Neuronal stem cell (in vitro differentiated cells): ENCODE measurements at regions not wholly inside any gene's neighbourhood (a gene's known extent, or its start where the extent isn't known, plus 50 kb on each side); places are given as distances from the start of the nearest gene placed in this dataset.

Experiments used
- DNase-seq: peaks from one replicate; pipeline ENCODE4 v3.0.0-alpha.2; 2013; ENCODE audit warnings: low spot score
- H2AFZ ChIP-seq: one replicate; pipeline ENCODE4 v1.6.1; 2013; ENCODE audit warnings: mild to moderate bottlenecking, low read length, inconsistent platforms
- H2AK5ac ChIP-seq: 2 replicates; pipeline ENCODE4 v1.6.1; 2013; ENCODE audit warnings: low read depth, mild to moderate bottlenecking, inconsistent platforms, low read length, moderate library complexity, mixed read lengths
- H2BK120ac ChIP-seq: 2 replicates; pipeline ENCODE4 v1.6.1; 2013; ENCODE audit warnings: low read depth, mild to moderate bottlenecking, inconsistent platforms, low read length, moderate library complexity, mixed read lengths
- H2BK12ac ChIP-seq: one replicate; pipeline ENCODE4 v1.6.1; 2013; ENCODE audit warnings: low read length, inconsistent platforms
- H2BK15ac ChIP-seq: 2 replicates; pipeline ENCODE4 v1.6.1; 2013; ENCODE audit warnings: mild to moderate bottlenecking, low read length, inconsistent platforms, mixed read lengths
- H2BK5ac ChIP-seq: one replicate; pipeline ENCODE4 v1.6.1; 2013; ENCODE audit warnings: inconsistent platforms, mild to moderate bottlenecking, low read length, moderate library complexity
- H3K14ac ChIP-seq: one replicate; pipeline ENCODE4 v1.6.1; 2013; ENCODE audit warnings: low read length, inconsistent platforms
- H3K18ac ChIP-seq: 2 replicates; pipeline ENCODE4 v1.6.1; 2013; ENCODE audit warnings: low read length, inconsistent platforms
- H3K23ac ChIP-seq: 2 replicates; pipeline ENCODE4 v1.6.1; 2013; ENCODE audit warnings: low read depth, mild to moderate bottlenecking, mixed read lengths, low read length, inconsistent platforms; ENCODE audit not compliant: poor library complexity
- H3K27ac ChIP-seq: replicated peaks from 3 replicates; pipeline ENCODE4 v1.5.1; 2013; ENCODE audit warnings: low read length, inconsistent platforms
- H3K27me3 ChIP-seq, 3 experiments: 2 replicates each; pipeline ENCODE4 v1.6.1; 2013; ENCODE audit warnings: low read length in 3 of 3, mild to moderate bottlenecking in 2 of 3, inconsistent platforms in 1 of 3, low read depth in 1 of 3, mixed read lengths in 1 of 3, moderate library complexity in 1 of 3; ENCODE audit not compliant: control insufficient read depth in 3 of 3, insufficient read depth in 3 of 3
- H3K36me3 ChIP-seq, 2 donors: replicated peaks in 1 of 2; 2 replicates each; pipeline ENCODE4 v1.6.1; 2013; ENCODE audit warnings: low read length in 2 of 2; ENCODE audit not compliant: control insufficient read depth in 2 of 2, insufficient read depth in 2 of 2
- H3K4ac ChIP-seq: 2 replicates; pipeline ENCODE4 v1.6.1; 2013; ENCODE audit warnings: inconsistent platforms, mild to moderate bottlenecking, low read length, moderate library complexity
- H3K4me1 ChIP-seq, 2 donors: 1 replicate in 1 of 2; 2 replicates in 1 of 2; pipeline ENCODE4 v1.6.1; 2013; ENCODE audit warnings: low read length in 2 of 2, low read depth in 1 of 2; ENCODE audit not compliant: control insufficient read depth in 2 of 2, insufficient read depth in 1 of 2
- H3K4me2 ChIP-seq: one replicate; pipeline ENCODE4 v1.6.1; 2013; ENCODE audit warnings: mild to moderate bottlenecking, low read length, inconsistent platforms; ENCODE audit not compliant: insufficient read depth, poor library complexity, severe bottlenecking
- H3K4me3 ChIP-seq, 2 donors: 2 replicates each; pipeline ENCODE4 v1.5.1; 2013; ENCODE audit warnings: low read length in 2 of 2, mild to moderate bottlenecking in 2 of 2, inconsistent platforms in 1 of 2, moderate library complexity in 1 of 2
- H3K79me1 ChIP-seq: one replicate; pipeline ENCODE4 v1.6.1; 2013; ENCODE audit warnings: low read depth, mild to moderate bottlenecking, inconsistent platforms, low read length, moderate library complexity
- H3K9ac ChIP-seq: one replicate; pipeline ENCODE4 v1.6.1; 2013; ENCODE audit warnings: mild to moderate bottlenecking, low read depth, low read length, inconsistent platforms; ENCODE audit not compliant: poor library complexity
- H3K9me3 ChIP-seq, 2 donors: replicated peaks in 1 of 2; 2 replicates each; pipeline versions ENCODE3 to v1.6.1; 2013; ENCODE audit warnings: low read length in 2 of 2, mild to moderate bottlenecking in 2 of 2, inconsistent platforms in 1 of 2, low read depth in 1 of 2, mixed read lengths in 1 of 2, moderate library complexity in 1 of 2; ENCODE audit not compliant: control insufficient read depth in 2 of 2, insufficient read depth in 1 of 2
- H4K8ac ChIP-seq: one replicate; pipeline ENCODE4 v1.6.1; 2013; ENCODE audit warnings: low read depth, mild to moderate bottlenecking, inconsistent platforms, low read length, moderate library complexity
- H4K91ac ChIP-seq: one replicate; pipeline ENCODE4 v1.6.1; 2013; ENCODE audit warnings: low read length, low read depth, mild to moderate bottlenecking, inconsistent platforms; ENCODE audit not compliant: poor library complexity
- WGBS, 2 donors: extraction: QIAGEN DNeasy Blood & Tissue Kit; methylation state at CpG; one replicate each; pipeline ENCODE4 v1.1.7; 2013; ENCODE audit warnings: missing lambda C conversion rate in 2 of 2, mixed read lengths in 1 of 2; ENCODE audit not compliant: insufficient read length in 2 of 2, insufficient replicate concordance in 1 of 2; ENCODE audit errors: extremely low coverage in 2 of 2; 5-methylcytosine and 5-hydroxymethylcytosine counted together

- WGBS, 2 donors = no CpG with 5 or more reads among the region's 5 CpGs
- H3K14ac ChIP-seq = no peak overlapping the region
- no peak overlapping the region for H3K4me2 ChIP-seq
- no peak overlapping the region for H4K91ac ChIP-seq
- no peak overlapping the region for H3K27ac ChIP-seq
- H2BK12ac ChIP-seq = no peak overlapping the region
- no peak overlapping the region for H3K4me3 ChIP-seq
- H3K9me3 ChIP-seq = no peaks in the 10 kb centered on the region
- no peak overlapping the region for H3K23ac ChIP-seq
- no peaks in the 10 kb centered on the region for H3K27me3 ChIP-seq
- no peak overlapping the region for H2AFZ ChIP-seq
- peaks cover 0 to 20% of the 10 kb centered on the region in 2 donors for H3K4me1 ChIP-seq
- no peaks in the 10 kb centered on the region for H3K79me1 ChIP-seq
- H3K36me3 ChIP-seq = no peaks in the 10 kb centered on the region
- H3K18ac ChIP-seq = no peak overlapping the region
- H2BK15ac ChIP-seq = no peak overlapping the region
- H3K4ac ChIP-seq = no peak overlapping the region
- H3K9ac ChIP-seq = no peak overlapping the region
- no peak overlapping the region for H4K8ac ChIP-seq
- no peak overlapping the region for H2BK120ac ChIP-seq
- no peak overlapping the region for H2AK5ac ChIP-seq
- DNase-seq = no peak
- no peak overlapping the region for H2BK5ac ChIP-seq
These were observed 150.6 kb downstream of the LY86 start for GRCh38 chr6:6738922-6739716.

GRCh38 chr6:6740595-6740994 is 152.1 kb downstream of the LY86 start:
- Histone ChIP-seq H3K23ac (no peak overlapping the region), H2AFZ (no peak overlapping the region), H3K79me1 (no peaks in the 10 kb centered on the region), H2AK5ac (no peak overlapping the region), H3K4ac (no peak overlapping the region), H2BK5ac (no peak overlapping the region), H4K91ac (no peak overlapping the region), H3K14ac (no peak overlapping the region), H3K9ac (no peak overlapping the region), H3K27me3 (no peaks in the 10 kb centered on the region), H2BK12ac (no peak overlapping the region), H2BK15ac (no peak overlapping the region), H3K9me3 (no peaks in the 10 kb centered on the region), H3K4me1 (peaks cover 0 to 15% of the 10 kb centered on the region in 2 donors), H3K27ac (no peak overlapping the region), H3K4me3 (no peak overlapping the region), H4K8ac (no peak overlapping the region), H3K18ac (peak overlapping the region; percentile 48), H2BK120ac (no peak overlapping the region), H3K4me2 (no peak overlapping the region), H3K36me3 (no peaks in the 10 kb centered on the region)
- no peak for DNase-seq
- no CpG with 5 or more reads among the region's 7 CpGs for WGBS, 2 donors

GRCh38 chr6:6741264-6741663 is 152.7 kb downstream of the LY86 start:
- H3K27ac ChIP-seq = no peak overlapping the region
- H3K4me3 ChIP-seq = no peak overlapping the region
- H2AK5ac ChIP-seq = no peak overlapping the region
- WGBS, 2 donors = no CpG with 5 or more reads among the region's 4 CpGs
- no peak overlapping the region for H3K9ac ChIP-seq
- H3K9me3 ChIP-seq = no peaks in the 10 kb centered on the region
- no peak overlapping the region for H4K91ac ChIP-seq
- H2BK12ac ChIP-seq = no peak overlapping the region
- H3K23ac ChIP-seq = no peak overlapping the region
- H3K4me2 ChIP-seq = no peak overlapping the region
- no peak overlapping the region for H2BK15ac ChIP-seq
- no peak overlapping the region for H4K8ac ChIP-seq
- H3K27me3 ChIP-seq = no peaks in the 10 kb centered on the region
- no peak overlapping the region for H2BK5ac ChIP-seq
- DNase-seq = no peak
- no peak overlapping the region for H3K14ac ChIP-seq
- no peaks in the 10 kb centered on the region for H3K36me3 ChIP-seq
- H2BK120ac ChIP-seq = no peak overlapping the region
- peaks cover 0 to 15% of the 10 kb centered on the region in 2 donors for H3K4me1 ChIP-seq
- H3K79me1 ChIP-seq = no peaks in the 10 kb centered on the region
- H2AFZ ChIP-seq = no peak overlapping the region
- H3K18ac ChIP-seq = no peak overlapping the region
- no peak overlapping the region for H3K4ac ChIP-seq

- H3K4me1 ChIP-seq = peaks cover 0 to 8% of the 10 kb centered on the region in 2 donors
- no peak overlapping the region for H3K4me2 ChIP-seq
- no peak for DNase-seq
- H3K23ac ChIP-seq = no peak overlapping the region
- no CpG with 5 or more reads among the region's 2 CpGs for WGBS, 2 donors
- no peaks in the 10 kb centered on the region for H3K36me3 ChIP-seq
- H3K27me3 ChIP-seq = no peaks in the 10 kb centered on the region
- no peak overlapping the region for H3K4ac ChIP-seq
- no peaks in the 10 kb centered on the region for H3K79me1 ChIP-seq
- H2BK5ac ChIP-seq = no peak overlapping the region
- H3K9me3 ChIP-seq = no peaks in the 10 kb centered on the region
- no peak overlapping the region for H3K4me3 ChIP-seq
- H3K27ac ChIP-seq = no peak overlapping the region
- H3K18ac ChIP-seq = no peak overlapping the region
- no peak overlapping the region for H3K9ac ChIP-seq
- no peak overlapping the region for H2BK120ac ChIP-seq
- H3K14ac ChIP-seq = no peak overlapping the region
- H4K91ac ChIP-seq = no peak overlapping the region
- no peak overlapping the region for H2BK15ac ChIP-seq
- no peak overlapping the region for H2AK5ac ChIP-seq
- H2BK12ac ChIP-seq = no peak overlapping the region
- H4K8ac ChIP-seq = no peak overlapping the region
- H2AFZ ChIP-seq = no peak overlapping the region
These were observed 154.0 kb downstream of the LY86 start for GRCh38 chr6:6742535-6742934.
